Stimulated activated naive CD4-positive, alpha-beta T cell (primary cell): ENCODE measurements at regions not wholly inside any gene's neighbourhood (a gene's known extent, or its start where the extent isn't known, plus 50 kb on each side); places are given as distances from the start of the nearest gene placed in this dataset.
A peak's percentile ranks its signal among the peaks of the same experiment; 100 is the strongest.

Experiments
- DNase-seq, 6 experiments: peaks; one replicate each; lab custom pipeline; 2025; lab: John Stamatoyannopoulos, UW

- DNase-seq = no peak
These were observed 223.0 kb downstream of the AHR start for GRCh38 chr7:17521437-17521836.

- no peak for DNase-seq
These were observed 225.6 kb downstream of the AHR start for GRCh38 chr7:17523813-17524739.

GRCh38 chr7:17524746-17525145 lies 226.3 kb downstream of the AHR start:
- DNase-seq = no peak

GRCh38 chr7:17526621-17527020 lies 228.2 kb downstream of the AHR start:
- DNase-seq = no peak

GRCh38 chr7:17528636-17529035 lies 230.2 kb downstream of the AHR start:
- no peak for DNase-seq

- DNase-seq = no peak
These were observed 231.8 kb downstream of the AHR start for GRCh38 chr7:17530244-17530643.

GRCh38 chr7:17530741-17531421 lies 232.4 kb downstream of the AHR start:
- peak in 2 of 6 experiments; percentile 12 for DNase-seq

GRCh38 chr7:17532861-17533404 lies 234.5 kb downstream of the AHR start:
- no peak for DNase-seq

- no peak for DNase-seq
These were observed 235.9 kb downstream of the AHR start for GRCh38 chr7:17534348-17534747.

GRCh38 chr7:17535776-17536175 lies 237.3 kb downstream of the AHR start:
- DNase-seq = no peak

- DNase-seq = no peak
These were observed 245.9 kb downstream of the AHR start for GRCh38 chr7:17544401-17544800.

- DNase-seq = no peak
These were observed 246.9 kb downstream of the AHR start for GRCh38 chr7:17545348-17545747.

- DNase-seq = no peak
These were observed 247.7 kb downstream of the AHR start for GRCh38 chr7:17546189-17546588.

GRCh38 chr7:17546592-17546991 lies 248.1 kb downstream of the AHR start:
- DNase-seq = no peak

- no peak for DNase-seq
These were observed 249.7 kb downstream of the AHR start for GRCh38 chr7:17548014-17548653.

GRCh38 chr7:17549406-17549805 lies 251.0 kb downstream of the AHR start:
- DNase-seq = no peak

- no peak for DNase-seq
These were observed 253.9 kb downstream of the AHR start for GRCh38 chr7:17552373-17552772.

GRCh38 chr7:17552952-17553351 lies 254.5 kb downstream of the AHR start:
- DNase-seq = no peak

- DNase-seq = no peak
These were observed 256.0 kb downstream of the AHR start for GRCh38 chr7:17554341-17555015.

- DNase-seq = no peak
These were observed 257.9 kb downstream of the AHR start for GRCh38 chr7:17556247-17556956.

GRCh38 chr7:17557251-17557671 lies 258.8 kb downstream of the AHR start:
- no peak for DNase-seq
